ENCODE measurements at regions not wholly inside any gene's neighbourhood (a gene's known extent, or its start where the extent isn't known, plus 50 kb on each side); places are given as distances from the start of the nearest gene placed in this dataset.

DNA sequence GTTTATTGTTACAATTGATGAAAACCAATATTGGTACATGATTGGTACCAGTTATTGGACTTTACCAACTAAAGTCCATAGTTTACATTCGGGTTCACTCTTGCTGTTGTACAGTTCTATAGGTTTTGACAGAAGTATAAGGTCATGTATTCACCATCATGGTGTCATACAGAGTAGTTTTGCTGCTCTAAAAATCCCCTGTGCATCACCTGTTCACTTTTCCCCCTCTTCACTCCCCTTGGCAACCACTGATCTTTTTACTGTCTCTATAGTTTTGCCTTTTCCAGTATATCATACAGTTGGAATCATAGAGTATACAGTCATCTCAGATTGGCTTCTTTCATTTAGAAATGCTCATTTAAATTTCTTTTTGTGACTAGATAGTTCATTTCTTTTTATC, 51.2 kb upstream of the MED4 start:
- Histone ChIP-seq H3K36me3 (ENCODE audit: control insufficient read depth in 4 of 4, insufficient read depth in 4 of 4, low read length in 4 of 4) (no peaks in the 10 kb centered on the region), H3K9me3 (ENCODE audit: control insufficient read depth in 4 of 4, insufficient read depth in 3 of 4, low read length in 3 of 4) (peaks cover 0 to 2% (median 0%) of the 10 kb centered on the region in 4 donors), H3K27ac (ENCODE audit: low read depth in 1 of 2, low read length in 1 of 2) (no peak overlapping the region), H3K9ac (ENCODE audit: insufficient read depth in 1 of 2, low read length in 2 of 2) (no peak overlapping the region), H3K4me1 (ENCODE audit: control insufficient read depth in 5 of 5, insufficient read depth in 5 of 5, low read length in 5 of 5) (peaks cover 0 to 4% (median 0%) of the 10 kb centered on the region in 5 donors), H3K4me3 (no peak overlapping the region), H3K27me3 (ENCODE audit: control insufficient read depth in 3 of 3, insufficient read depth in 3 of 3, low read length in 2 of 3) (no peaks in the 10 kb centered on the region)
- TF ChIP-seq, protein P1, sequence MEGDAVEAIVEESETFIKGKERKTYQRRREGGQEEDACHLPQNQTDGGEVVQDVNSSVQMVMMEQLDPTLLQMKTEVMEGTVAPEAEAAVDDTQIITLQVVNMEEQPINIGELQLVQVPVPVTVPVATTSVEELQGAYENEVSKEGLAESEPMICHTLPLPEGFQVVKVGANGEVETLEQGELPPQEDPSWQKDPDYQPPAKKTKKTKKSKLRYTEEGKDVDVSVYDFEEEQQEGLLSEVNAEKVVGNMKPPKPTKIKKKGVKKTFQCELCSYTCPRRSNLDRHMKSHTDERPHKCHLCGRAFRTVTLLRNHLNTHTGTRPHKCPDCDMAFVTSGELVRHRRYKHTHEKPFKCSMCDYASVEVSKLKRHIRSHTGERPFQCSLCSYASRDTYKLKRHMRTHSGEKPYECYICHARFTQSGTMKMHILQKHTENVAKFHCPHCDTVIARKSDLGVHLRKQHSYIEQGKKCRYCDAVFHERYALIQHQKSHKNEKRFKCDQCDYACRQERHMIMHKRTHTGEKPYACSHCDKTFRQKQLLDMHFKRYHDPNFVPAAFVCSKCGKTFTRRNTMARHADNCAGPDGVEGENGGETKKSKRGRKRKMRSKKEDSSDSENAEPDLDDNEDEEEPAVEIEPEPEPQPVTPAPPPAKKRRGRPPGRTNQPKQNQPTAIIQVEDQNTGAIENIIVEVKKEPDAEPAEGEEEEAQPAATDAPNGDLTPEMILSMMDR (IDR thresholded peaks at IDR 0.05; ENCODE audit: control extremely low read depth, extremely low read depth), result no peak
- WGBS, 2 donors, result 100% methylated on average over 1 of the region's 1 CpG
- ATAC-seq (ENCODE audit: insufficient read depth, low FRiP score), result no peak
- DNase-seq, result no peak

Measured in lung (tissue), 11 donors.